ENCODE measurements at regions not wholly inside any gene's neighbourhood (a gene's known extent, or its start where the extent isn't known, plus 50 kb on each side); places are given as distances from the start of the nearest gene placed in this dataset.

- no peak for TF ChIP-seq ZNF280C (tag by site-specific recombination; IDR thresholded peaks at IDR 0.05)
- TF ChIP-seq ZNF521 (tag by site-specific recombination; IDR thresholded peaks at IDR 0.05), result no peak
- TF ChIP-seq ZNF645 (tag by site-specific recombination; IDR thresholded peaks at IDR 0.05), result no peak
- TF ChIP-seq REPIN1 (tag by site-specific recombination; IDR thresholded peaks at IDR 0.05; ENCODE audit: low read depth), result no peak
- TF ChIP-seq ZSCAN23 (tag by site-specific recombination; IDR thresholded peaks at IDR 0.05), result no peak
- TF ChIP-seq BCL6B (tag by site-specific recombination; IDR thresholded peaks at IDR 0.05), result no peak
- no peak for TF ChIP-seq ZBTB6 (tag by site-specific recombination; IDR thresholded peaks at IDR 0.05)
- no peak for TF ChIP-seq AEBP2 (tag by site-specific recombination; IDR thresholded peaks at IDR 0.05; ENCODE audit: borderline replicate concordance)
- TF ChIP-seq ZNF37A (tag by site-specific recombination; IDR thresholded peaks at IDR 0.05), result no peak
- TF ChIP-seq ZNF24 (tag by site-specific recombination; IDR thresholded peaks at IDR 0.05), result peak; percentile 88
- no peak for TF ChIP-seq ZNF184 (tag by site-specific recombination; IDR thresholded peaks at IDR 0.05)
- 0 out of 2 replicates have a peak, but pooled peaks have one; percentile 7 for TF ChIP-seq ZNF48 (tag by site-specific recombination; IDR thresholded peaks at IDR 0.05)
- no peak for TF ChIP-seq ZNF266 (tag by site-specific recombination; IDR thresholded peaks at IDR 0.05; ENCODE audit: low read depth)
These were observed 1193.5 kb downstream of the BRD1 start (continued) for GRCh38 chr22:48633996-48634836.

- H3K27ac ChIP-seq (ENCODE audit: extremely low read depth, low read depth, low read length), result no peak overlapping the region
- ChIA-PET CTCF (no interaction called here), POLR2A (no interaction called here)
- H3K4me3 ChIP-seq (ENCODE audit: low read depth, low read length), result no peak overlapping the region
- H3K36me3 ChIP-seq (ENCODE audit: control insufficient read depth in 2 of 2, insufficient read depth in 1 of 2, low read length in 2 of 2), result no peaks in the 10 kb centered on the region
- no peak for TF ChIP-seq ZNF785 (tag by site-specific recombination; IDR thresholded peaks at IDR 0.05)
- TF ChIP-seq GLI2 (tag by site-specific recombination; IDR thresholded peaks at IDR 0.05; ENCODE audit: borderline replicate concordance, low read depth), result no peak
- TF ChIP-seq BCL11B (tag by site-specific recombination; IDR thresholded peaks at IDR 0.05; ENCODE audit: low read depth), result no peak
- 0 out of 2 replicates have a peak, but pooled peaks have one; percentile 19 for TF ChIP-seq KLF1 (tag by site-specific recombination; IDR thresholded peaks at IDR 0.05)
- TF ChIP-seq ZIC2 (tag by site-specific recombination; IDR thresholded peaks at IDR 0.05), result peak; percentile 77
- no peaks in the 10 kb centered on the region for H3K4me1 ChIP-seq (ENCODE audit: control insufficient read depth, insufficient read depth, low read length)
- H3K9me3 ChIP-seq (ENCODE audit: control insufficient read depth, insufficient read depth, low read depth, low read length), result no peaks in the 10 kb centered on the region
These were observed 1194.9 kb downstream of the BRD1 start for GRCh38 chr22:48632646-48633246.
